ENCODE measurements at regions not wholly inside any gene's neighbourhood (a gene's known extent, or its start where the extent isn't known, plus 50 kb on each side); places are given as distances from the start of the nearest gene placed in this dataset.

GRCh38 chr3:117910820-117911521 is 1123.7 kb downstream of the IGSF11 start:
- H3K4me3 ChIP-seq = no peak overlapping the region
- no peak overlapping the region for H3K27ac ChIP-seq

- no peak overlapping the region for H3K4me3 ChIP-seq
- H3K27ac ChIP-seq = no peak overlapping the region
Measured at GRCh38 chr3:117912352-117912751, 1122.3 kb downstream of the IGSF11 start.

DNA sequence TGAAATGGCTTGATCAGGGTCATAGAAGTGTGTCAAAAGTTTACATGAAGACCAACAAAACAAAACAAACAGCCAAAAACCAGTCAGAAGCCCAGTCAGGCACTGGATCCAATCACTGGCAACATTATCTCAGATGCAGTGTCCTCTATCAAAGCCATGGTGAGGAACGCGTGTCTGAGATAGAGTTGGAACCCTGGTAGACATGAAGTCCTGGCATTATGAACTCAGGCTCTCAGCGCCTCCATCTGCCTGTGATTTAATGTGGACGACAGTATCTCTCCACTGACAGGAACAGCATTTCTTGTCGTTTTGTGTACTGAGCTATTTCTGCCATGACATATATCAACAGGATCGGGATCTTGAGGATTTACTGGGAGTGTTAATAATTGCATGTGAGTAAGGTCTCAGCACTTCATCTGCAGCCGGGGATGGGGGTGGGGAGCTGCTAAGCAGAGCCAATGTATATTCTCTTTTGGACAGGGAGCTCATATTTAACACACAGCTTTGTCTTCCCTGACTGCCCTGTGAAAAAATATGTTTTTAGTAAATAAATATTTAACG is 1120.0 kb downstream of the IGSF11 start:
- no peak overlapping the region for H3K27ac ChIP-seq
- H3K4me3 ChIP-seq = no peak overlapping the region

DNA sequence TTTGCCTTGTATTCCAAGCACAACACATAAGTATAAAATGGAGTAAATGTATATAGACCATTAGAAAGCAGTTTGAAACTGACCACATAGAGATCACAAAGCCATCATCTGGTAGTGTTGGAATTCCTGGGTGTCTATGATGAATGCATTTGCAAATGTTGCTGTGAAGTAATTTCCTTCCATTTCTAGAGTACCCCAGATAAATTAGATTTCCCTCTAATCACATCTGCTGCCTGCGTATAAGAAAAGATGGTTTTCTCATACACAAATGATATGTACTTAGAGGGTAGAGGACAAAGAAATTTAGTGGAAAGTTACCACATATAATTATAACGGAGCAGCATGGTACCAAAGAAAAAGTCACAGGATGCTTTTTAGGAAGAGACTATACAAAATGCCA is 1117.8 kb downstream of the IGSF11 start:
- Histone ChIP-seq H3K4me3 (no peak overlapping the region), H3K27ac (no peak overlapping the region)

GRCh38 chr3:117919621-117920020 is 1115.0 kb downstream of the IGSF11 start:
- Histone ChIP-seq H3K4me3 (no peak overlapping the region), H3K27ac (no peak overlapping the region)

- no peak overlapping the region for H3K4me3 ChIP-seq
Measured at GRCh38 chr3:117920253-117920898, 1114.3 kb downstream of the IGSF11 start.

GRCh38 chr3:117921411-117921810 is 1113.2 kb downstream of the IGSF11 start:
- Histone ChIP-seq H3K27ac (no peak overlapping the region), H3K4me3 (no peak overlapping the region)

More at GRCh38 chr3:117920253-117920898, 1114.3 kb downstream of the IGSF11 start:
- H3K27ac ChIP-seq = no peak overlapping the region

DNA sequence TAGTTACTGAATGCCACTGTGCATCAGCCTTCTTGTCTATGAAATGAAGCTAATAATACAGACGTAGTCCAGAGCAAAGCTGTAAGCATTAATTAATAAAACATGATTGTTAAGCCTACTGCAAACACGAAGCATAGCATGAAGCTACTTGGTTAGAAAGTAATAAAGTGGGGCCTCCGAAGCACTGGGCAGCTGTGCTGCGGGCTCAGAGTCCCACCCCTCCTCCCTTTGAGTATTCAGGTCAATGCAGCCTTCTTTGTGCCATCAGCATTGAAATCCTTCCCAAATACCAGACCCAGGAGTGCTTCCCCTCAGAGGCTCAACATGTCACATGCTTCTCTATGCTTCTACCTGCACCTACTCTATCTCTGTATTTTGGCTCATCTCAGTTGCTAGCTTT is 1112.6 kb downstream of the IGSF11 start:
- no peak overlapping the region for H3K27ac ChIP-seq
- no peak overlapping the region for H3K4me3 ChIP-seq

DNA sequence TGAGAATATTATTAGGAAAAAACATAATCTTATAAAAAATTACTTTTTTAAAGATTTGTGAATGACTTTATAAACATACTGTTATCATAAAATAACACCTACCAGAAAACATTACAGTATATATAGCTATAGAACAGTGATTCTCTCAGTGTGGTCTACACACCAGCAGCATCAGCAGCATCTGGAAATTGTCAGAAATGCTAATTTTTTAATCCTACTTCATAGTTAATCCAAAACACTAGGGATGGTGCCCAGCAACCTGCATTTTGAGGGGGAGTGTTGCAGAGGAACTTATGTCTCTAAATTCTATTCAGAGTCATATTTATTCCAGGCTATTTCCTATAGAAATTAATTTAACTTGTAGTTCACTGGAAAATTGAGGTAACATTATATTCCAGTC is 1107.8 kb downstream of the IGSF11 start:
- Histone ChIP-seq H3K4me3 (no peak overlapping the region), H3K27ac (no peak overlapping the region)

- no peak overlapping the region for H3K4me3 ChIP-seq
- no peak overlapping the region for H3K27ac ChIP-seq
Measured at GRCh38 chr3:117927825-117928224, 1106.8 kb downstream of the IGSF11 start.

DNA sequence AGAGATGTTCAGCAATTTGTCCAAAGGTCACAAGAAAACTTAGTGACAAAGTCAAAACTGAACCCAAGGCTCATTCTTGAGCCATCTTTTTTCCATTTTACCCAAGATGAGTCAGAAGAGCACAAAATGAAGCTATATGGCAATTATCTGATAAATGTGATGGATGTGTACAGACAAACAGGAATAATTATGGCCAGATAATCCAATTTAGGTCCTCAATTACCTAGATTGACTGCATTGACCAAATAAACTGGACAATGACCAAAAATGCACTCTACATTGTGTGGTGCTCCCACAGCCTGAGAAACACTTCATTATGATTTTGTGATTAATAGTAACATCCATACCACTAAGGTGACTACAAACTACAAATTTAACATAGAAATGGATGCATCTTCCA is 1105.8 kb downstream of the IGSF11 start:
- no peak overlapping the region for H3K4me3 ChIP-seq

GRCh38 chr3:117932441-117932840 is 1102.2 kb downstream of the IGSF11 start:
- H3K4me3 ChIP-seq = no peak overlapping the region
- H3K27ac ChIP-seq = no peak overlapping the region

More for the DNA sequence above, 1105.8 kb downstream of the IGSF11 start:
- no peak overlapping the region for H3K27ac ChIP-seq

DNA sequence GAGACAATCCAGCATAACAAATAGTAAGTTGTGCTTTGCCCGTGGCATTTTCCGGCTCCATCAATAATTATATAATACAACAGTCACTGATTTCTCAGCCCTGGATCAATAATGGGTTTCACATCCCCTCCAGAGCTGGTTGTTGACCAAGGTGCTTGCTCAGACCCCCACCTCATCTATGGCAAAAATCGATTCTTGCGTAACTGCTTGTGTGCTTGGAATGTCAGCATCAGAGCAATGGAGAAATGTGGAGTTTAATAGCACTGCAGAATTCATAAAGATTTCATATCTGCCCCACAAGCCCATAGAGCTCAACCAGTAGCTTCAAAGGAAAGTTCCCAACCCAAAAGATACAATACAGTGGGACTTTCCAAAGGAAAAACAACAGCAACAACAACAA is 1098.5 kb downstream of the IGSF11 start:
- no peak overlapping the region for H3K27ac ChIP-seq
- H3K4me3 ChIP-seq = no peak overlapping the region

- Histone ChIP-seq H3K27ac (no peak overlapping the region), H3K4me3 (no peak overlapping the region)
Measured at GRCh38 chr3:117938974-117939373, 1095.7 kb downstream of the IGSF11 start.

- H3K27ac ChIP-seq = no peak overlapping the region
- H3K4me3 ChIP-seq = no peak overlapping the region
Measured at GRCh38 chr3:117939425-117940027, 1095.1 kb downstream of the IGSF11 start.

GRCh38 chr3:117941015-117941414 is 1093.6 kb downstream of the IGSF11 start:
- Histone ChIP-seq H3K27ac (no peak overlapping the region), H3K4me3 (no peak overlapping the region)

GRCh38 chr3:117941756-117942155 is 1092.9 kb downstream of the IGSF11 start:
- Histone ChIP-seq H3K4me3 (no peak overlapping the region), H3K27ac (no peak overlapping the region)

- Histone ChIP-seq H3K4me3 (no peak overlapping the region), H3K27ac (no peak overlapping the region)
Measured at GRCh38 chr3:117954131-117954530, 1080.5 kb downstream of the IGSF11 start.

DNA sequence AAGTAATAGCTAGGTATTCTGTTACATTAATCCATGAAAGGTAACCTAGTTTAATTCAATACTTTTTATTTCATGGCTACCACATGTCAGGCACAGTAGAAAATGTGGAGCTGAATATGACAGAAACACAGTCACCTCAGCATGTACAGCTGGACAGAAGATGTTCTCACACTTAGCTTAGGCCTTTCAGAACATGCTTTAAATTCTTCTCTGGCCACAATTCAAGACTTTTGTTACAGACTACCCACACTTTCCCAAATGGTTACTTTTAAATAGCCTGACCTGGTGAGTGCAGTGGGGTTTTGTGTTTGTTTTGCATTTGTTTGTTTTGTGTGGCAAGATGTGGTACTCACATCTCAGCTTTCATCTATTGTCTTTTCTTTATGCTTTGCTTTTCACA is 1079.5 kb downstream of the IGSF11 start:
- Histone ChIP-seq H3K27ac (no peak overlapping the region), H3K4me3 (no peak overlapping the region)

- H3K4me3 ChIP-seq = no peak overlapping the region
- no peak overlapping the region for H3K27ac ChIP-seq
Measured at GRCh38 chr3:117958027-117958426, 1076.6 kb downstream of the IGSF11 start.

DNA sequence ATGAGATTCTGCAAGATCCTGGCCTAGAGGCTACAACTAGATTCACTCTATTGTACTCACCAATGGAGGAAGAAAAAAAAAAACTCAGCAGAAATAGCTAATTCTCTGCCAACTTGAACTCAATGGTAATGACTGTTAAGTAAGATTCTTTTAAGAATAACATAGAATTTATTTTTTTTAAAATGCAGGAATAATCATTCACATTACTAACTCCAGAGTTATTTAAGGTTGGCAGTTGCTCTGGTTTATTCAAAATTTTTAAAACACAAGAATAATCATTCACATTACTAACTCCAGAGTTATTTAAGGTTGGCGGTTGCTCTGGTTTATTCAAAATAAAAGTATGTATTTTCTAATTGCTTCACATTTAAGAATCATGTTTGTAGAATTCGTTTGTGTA is 1071.9 kb downstream of the IGSF11 start:
- Histone ChIP-seq H3K4me3 (no peak overlapping the region), H3K27ac (no peak overlapping the region)

Measured in skin epidermis (tissue), 12 donors.